T47D (cell line): ENCODE measurements at regions not wholly inside any gene's neighbourhood (a gene's known extent, or its start where the extent isn't known, plus 50 kb on each side); places are given as distances from the start of the nearest gene placed in this dataset.

ENCODE experiments used
- DNase-seq, 2 experiments: peaks; one replicate each; pipeline versions ENCODE4 v3.0.0 to v3.0.0-alpha.2; 2011 to 2012; ENCODE audit warnings: low read depth in 1 of 2, low spot score in 1 of 2
- JUND ChIP-seq: IDR thresholded peaks from 2 replicates; pipeline ENCODE4 v1.6.1; 2012; ENCODE audit warnings: low read depth
- in situ Hi-C: cut with HindIII; loops from 2 replicates; pipeline ENCODE4 v1.10.0; 2016; ENCODE audit warnings: low sequenced_read_pairs, low pct_unique_long_range_greater_than_20kb

DNA sequence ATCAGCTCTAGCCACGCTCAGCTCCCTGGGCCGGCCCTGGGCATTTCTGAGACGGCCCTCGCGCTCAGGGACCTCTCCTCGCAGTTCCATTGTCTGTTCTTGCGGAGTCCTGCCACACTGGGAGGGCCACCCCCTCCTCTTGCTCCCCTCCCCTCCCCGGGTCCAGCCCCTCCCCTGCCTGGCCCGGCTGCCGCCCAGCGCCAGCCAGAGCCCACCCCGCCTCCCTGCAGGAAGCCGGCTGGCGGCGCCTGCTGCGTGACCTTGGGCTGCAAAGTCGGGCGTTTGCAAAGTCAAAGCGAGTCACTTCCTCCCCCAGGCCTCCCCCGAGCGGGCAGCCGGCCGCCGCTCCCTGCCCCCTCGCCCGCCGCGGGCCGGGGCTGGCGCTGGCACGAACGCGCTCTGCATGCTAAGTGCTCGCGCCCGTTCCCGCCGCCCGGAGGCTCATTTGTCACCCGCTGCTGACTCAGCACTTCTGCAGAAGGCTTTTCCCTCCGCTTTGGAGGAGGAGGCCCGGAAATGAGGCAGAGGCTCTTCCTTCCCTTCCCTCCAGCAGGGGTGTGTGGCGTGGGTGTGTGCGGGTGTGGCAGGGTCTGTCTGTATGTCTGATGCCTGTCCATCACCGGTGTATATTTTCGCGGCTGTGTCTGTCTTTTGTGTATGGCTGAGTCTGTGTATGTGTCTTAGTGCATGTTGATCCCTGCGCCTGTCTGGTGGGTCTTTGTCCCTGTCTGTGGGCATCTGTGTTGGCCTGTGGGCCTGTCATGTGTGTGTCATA, 72.0 kb downstream of the IRF2BPL start:
- in situ Hi-C loops, result no loop called here

GRCh38 chr14:76955575-76956315, 72.8 kb downstream of the IRF2BPL start:
- in situ Hi-C loops, result no loop called here
- DNase-seq, result peak in 1 of 2 experiments; percentile 39
- no peak for TF ChIP-seq JUND

More for the DNA sequence above, 72.0 kb downstream of the IRF2BPL start:
- DNase-seq, result peak; percentile 56 to 97
- no peak for TF ChIP-seq JUND

DNA sequence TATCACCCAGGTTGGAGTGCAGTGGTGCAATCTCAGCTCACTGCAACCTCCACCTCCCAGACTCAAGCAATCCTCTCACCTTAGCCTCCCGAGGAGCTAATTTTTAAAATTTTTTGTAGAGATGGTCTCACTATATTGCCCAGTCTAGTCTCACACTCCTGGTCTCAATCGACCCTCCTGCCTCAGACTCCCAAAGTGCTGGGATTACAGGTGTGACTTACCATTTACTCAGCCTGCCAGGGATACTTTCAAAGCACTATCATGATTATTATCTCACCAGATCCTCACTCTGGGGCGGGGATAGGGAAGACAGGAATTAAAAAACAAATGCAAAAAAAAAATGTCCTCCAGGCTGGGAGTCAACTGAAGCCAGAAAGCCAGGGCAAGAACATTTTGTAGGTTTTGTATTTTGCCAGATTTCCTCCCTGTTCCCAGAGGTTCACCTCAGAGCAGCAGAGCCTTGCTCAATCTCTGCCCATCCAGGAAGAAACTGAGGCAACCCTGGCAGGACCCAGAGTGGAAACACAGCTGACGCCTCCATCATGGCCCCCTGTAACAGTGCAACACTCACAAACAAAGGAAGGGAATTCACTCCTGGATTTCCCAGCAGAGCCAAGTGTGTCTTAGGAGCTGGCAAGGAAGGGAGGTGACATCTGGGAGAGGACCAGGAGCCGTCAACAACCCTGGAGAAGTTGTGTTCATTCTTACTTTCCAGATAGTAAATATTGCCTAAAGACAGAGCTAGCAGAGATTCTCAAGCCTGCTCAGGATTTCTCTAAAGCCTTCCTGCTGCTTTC, 73.9 kb downstream of the IRF2BPL start:
- no peak for DNase-seq
- TF ChIP-seq JUND, result no peak
- in situ Hi-C loops, result no loop called here

DNA sequence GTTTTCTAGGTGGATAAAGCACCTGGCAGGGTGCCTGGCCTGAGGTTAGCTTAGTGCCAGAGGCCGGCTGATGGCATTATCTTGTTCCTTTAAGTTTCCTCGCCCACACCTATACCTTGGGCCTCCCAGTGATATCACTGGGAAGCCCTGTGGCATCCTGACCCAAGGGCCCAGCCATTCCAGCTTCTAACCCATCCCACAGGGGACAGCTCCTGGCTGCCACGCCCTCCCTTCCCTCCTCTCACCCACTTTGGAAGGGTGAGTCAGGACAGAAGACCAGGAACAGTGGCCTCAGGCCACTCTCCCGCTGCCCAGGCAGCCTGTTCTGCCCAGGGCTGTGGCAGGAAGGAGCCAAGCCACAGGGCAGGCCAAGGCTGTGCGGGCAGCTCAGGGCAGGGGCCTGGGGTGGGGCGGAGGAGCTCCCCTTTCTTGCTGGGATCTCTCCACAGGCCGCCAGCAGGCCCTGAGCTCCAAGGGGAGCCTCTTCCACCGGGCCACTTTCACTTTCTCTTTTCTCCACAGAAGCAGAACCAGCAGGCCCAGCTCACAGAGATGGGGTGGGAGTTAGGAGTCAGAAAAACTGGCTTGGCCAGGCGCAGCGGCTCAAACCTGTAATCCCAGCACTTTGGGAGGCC, 75.1 kb downstream of the IRF2BPL start:
- DNase-seq, result peak; percentile 86 to 96
- in situ Hi-C loops, result no loop called here
- no peak for TF ChIP-seq JUND

GRCh38 chr14:76951166-76951565, 77.3 kb downstream of the IRF2BPL start:
- no peak for TF ChIP-seq JUND
- in situ Hi-C loops, result no loop called here

DNA sequence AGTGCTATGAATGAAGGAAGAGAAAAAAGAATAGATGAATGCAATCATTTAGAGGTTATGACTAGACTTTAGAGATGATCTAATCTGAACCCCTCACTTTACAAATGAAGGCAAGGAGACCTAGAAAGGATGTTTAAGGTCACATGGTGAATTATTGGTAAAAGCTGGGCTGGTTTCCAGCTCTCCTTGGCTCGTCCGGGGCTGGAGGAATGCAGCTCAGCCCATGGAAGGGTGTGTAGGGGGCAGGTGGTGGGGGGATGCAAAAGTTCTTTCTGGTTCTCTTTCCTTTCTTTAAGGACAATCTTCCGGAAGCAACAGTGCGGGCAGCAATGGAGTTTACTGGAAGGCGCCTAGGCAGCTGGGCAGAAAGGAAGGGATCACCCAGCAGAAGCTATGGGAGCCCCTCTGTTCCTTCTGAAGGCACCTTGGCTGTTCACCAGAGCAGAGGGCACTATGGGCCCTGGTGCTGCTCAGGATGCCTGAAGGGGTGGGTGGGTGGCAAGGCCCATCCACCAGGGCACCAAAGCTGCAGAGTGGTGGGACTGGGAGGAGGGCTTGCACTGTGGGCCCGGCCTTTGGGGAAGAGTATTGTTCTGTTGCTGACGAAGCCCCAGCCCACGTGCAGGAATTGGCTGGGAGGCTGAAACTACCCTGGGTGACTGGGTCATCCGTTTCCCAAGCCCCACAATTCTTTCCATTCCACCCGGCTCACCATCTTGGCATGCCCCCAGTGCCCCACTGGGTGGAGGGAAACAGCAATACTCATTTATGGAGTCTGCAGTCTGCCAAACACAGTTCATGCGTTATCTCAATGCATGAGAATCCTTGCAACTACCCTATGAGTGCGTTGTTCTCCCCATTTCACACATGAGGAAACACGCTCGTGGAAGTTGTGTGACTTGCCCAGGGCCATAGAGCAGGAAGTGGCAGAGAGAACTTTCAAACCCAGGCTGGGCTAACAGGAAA, 78.2 kb downstream of the IRF2BPL start:
- DNase-seq, result peak in 1 of 2 experiments; percentile 56
- TF ChIP-seq JUND, result no peak

More at GRCh38 chr14:76951166-76951565, 77.3 kb downstream of the IRF2BPL start:
- no peak for DNase-seq

GRCh38 chr14:76948976-76949375, 79.5 kb downstream of the IRF2BPL start:
- in situ Hi-C loops, result no loop called here
- no peak for DNase-seq
- TF ChIP-seq JUND, result no peak

More for the DNA sequence above, 78.2 kb downstream of the IRF2BPL start:
- in situ Hi-C loops, result no loop called here

DNA sequence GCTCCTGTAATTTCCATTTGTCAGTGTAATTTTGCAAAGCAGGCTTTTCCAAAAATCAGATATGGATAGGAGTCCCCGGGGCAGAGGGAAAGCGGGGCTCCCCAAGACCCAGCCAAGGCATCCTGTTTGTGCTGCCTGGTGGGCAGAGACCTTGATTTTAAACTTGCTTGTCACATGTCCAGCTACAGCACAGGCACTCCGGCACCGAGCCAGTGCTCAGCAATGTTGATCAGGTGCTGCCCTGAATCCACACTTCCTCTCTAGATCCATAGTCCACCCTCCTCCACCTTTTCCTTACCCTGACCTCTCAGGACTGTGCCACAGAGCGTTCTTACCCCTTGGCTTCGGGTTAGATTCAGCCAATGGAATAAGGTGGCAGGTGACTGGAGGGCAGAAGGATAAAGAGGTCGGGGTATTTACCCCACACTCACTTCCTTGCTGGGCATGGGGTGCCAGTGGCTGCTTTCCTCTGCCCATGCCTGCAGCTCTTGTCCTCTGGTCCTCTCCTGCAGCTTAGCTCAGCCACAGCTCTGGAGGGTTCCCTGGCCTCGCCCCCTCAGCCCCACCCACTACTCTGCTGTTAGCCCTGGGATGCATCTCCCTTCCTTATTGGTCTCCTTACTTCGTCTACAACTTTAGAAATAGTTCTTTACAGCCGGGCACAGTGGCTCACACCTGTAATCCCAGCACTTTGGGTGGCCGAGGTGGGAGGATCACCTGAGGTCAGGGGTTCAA, 80.1 kb downstream of the IRF2BPL start:
- no peak for TF ChIP-seq JUND
- peak in 1 of 2 experiments; percentile 59 for DNase-seq
- in situ Hi-C loops, result no loop called here

DNA sequence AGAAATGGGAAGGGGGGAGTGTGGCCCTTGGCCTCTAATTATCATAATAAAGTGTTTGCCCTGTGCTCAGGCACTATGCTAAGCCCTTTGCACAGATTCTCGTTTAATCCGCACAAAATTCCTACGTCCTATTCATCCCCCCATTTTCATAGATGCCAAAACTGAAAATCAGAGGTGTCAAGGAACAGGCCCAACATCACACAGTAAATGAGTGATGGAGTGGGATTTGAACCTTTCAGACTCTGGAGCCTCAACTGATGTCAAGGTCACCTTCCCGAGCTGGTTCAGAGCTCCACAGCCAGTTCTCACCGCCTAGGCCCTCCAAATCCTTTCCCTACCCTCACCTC, 80.7 kb downstream of the IRF2BPL start:
- no peak for DNase-seq
- in situ Hi-C loops, result no loop called here
- TF ChIP-seq JUND, result no peak

GRCh38 chr14:76947078-76947837, 81.2 kb downstream of the IRF2BPL start:
- DNase-seq, result peak; percentile 87 to 95
- no peak for TF ChIP-seq JUND

More at GRCh38 chr14:76947078-76947837, 81.2 kb downstream of the IRF2BPL start:
- in situ Hi-C loops, result no loop called here
